ENCODE measurements at regions not wholly inside any gene's neighbourhood (a gene's known extent, or its start where the extent isn't known, plus 50 kb on each side); places are given as distances from the start of the nearest gene placed in this dataset.

- DNase-seq (ENCODE audit: low spot score in 2 of 2, unreplicated experiment in 2 of 2), result no peak
- Mint-ChIP-seq H3K27ac (no peak overlapping the region), H3K36me3 (no peaks in the 10 kb centered on the region), H3K4me1 (no peaks in the 10 kb centered on the region), H3K4me3 (no peak overlapping the region), H3K27me3 (ENCODE audit: low read depth) (peaks cover 27% of the 10 kb centered on the region), H3K9me3 (peaks cover 9% of the 10 kb centered on the region)
- no peak for TF ChIP-seq CTCF (IDR thresholded peaks at IDR 0.05; ENCODE audit: unreplicated experiment)
Measured at GRCh38 chr5:4772591-4772990, 367.5 kb upstream of the ADAMTS16 start.

- H3K4me1 Mint-ChIP-seq, result no peaks in the 10 kb centered on the region
- no peak overlapping the region for H3K4me3 Mint-ChIP-seq
- H3K27ac Mint-ChIP-seq, result no peak overlapping the region
- H3K27me3 Mint-ChIP-seq (ENCODE audit: low read depth), result peaks cover 28% of the 10 kb centered on the region
- TF ChIP-seq CTCF (IDR thresholded peaks at IDR 0.05; ENCODE audit: unreplicated experiment), result no peak
- no peak for DNase-seq (ENCODE audit: low spot score in 2 of 2, unreplicated experiment in 2 of 2)
- H3K36me3 Mint-ChIP-seq, result no peaks in the 10 kb centered on the region
- peaks cover 10% of the 10 kb centered on the region for H3K9me3 Mint-ChIP-seq
Measured at GRCh38 chr5:4773827-4774317, 366.3 kb upstream of the ADAMTS16 start.

GRCh38 chr5:4777435-4777834 is 362.7 kb upstream of the ADAMTS16 start:
- Mint-ChIP-seq H3K36me3 (no peaks in the 10 kb centered on the region), H3K4me1 (no peaks in the 10 kb centered on the region), H3K4me3 (no peak overlapping the region), H3K27ac (no peak overlapping the region), H3K27me3 (ENCODE audit: low read depth) (peaks cover 33% of the 10 kb centered on the region), H3K9me3 (peaks cover 4% of the 10 kb centered on the region)
- no peak for TF ChIP-seq CTCF (IDR thresholded peaks at IDR 0.05; ENCODE audit: unreplicated experiment)
- no peak for DNase-seq (ENCODE audit: low spot score in 2 of 2, unreplicated experiment in 2 of 2)

- H3K27ac Mint-ChIP-seq, result no peak overlapping the region
- peaks cover 17% of the 10 kb centered on the region for H3K27me3 Mint-ChIP-seq (ENCODE audit: low read depth)
- no peaks in the 10 kb centered on the region for H3K4me1 Mint-ChIP-seq
- no peak for TF ChIP-seq CTCF (IDR thresholded peaks at IDR 0.05; ENCODE audit: unreplicated experiment)
- H3K36me3 Mint-ChIP-seq, result no peaks in the 10 kb centered on the region
- H3K4me3 Mint-ChIP-seq, result no peak overlapping the region
- H3K9me3 Mint-ChIP-seq, result peaks cover 17% of the 10 kb centered on the region
- no peak for DNase-seq (ENCODE audit: low spot score in 2 of 2, unreplicated experiment in 2 of 2)
Measured at GRCh38 chr5:4780633-4781032, 359.5 kb upstream of the ADAMTS16 start.

- Mint-ChIP-seq H3K27me3 (ENCODE audit: low read depth) (peaks cover 13% of the 10 kb centered on the region), H3K36me3 (no peaks in the 10 kb centered on the region), H3K9me3 (peaks cover 23% of the 10 kb centered on the region), H3K27ac (no peak overlapping the region), H3K4me3 (no peak overlapping the region), H3K4me1 (no peaks in the 10 kb centered on the region)
- TF ChIP-seq CTCF (IDR thresholded peaks at IDR 0.05; ENCODE audit: unreplicated experiment), result no peak
- DNase-seq (ENCODE audit: low spot score in 2 of 2, unreplicated experiment in 2 of 2), result no peak
Measured at GRCh38 chr5:4781299-4781698, 358.8 kb upstream of the ADAMTS16 start.

- no peak overlapping the region for H3K27ac Mint-ChIP-seq
- H3K36me3 Mint-ChIP-seq, result no peaks in the 10 kb centered on the region
- no peak overlapping the region for H3K4me3 Mint-ChIP-seq
- H3K4me1 Mint-ChIP-seq, result no peaks in the 10 kb centered on the region
- H3K27me3 Mint-ChIP-seq (ENCODE audit: low read depth), result peaks cover 14% of the 10 kb centered on the region
- TF ChIP-seq CTCF (IDR thresholded peaks at IDR 0.05; ENCODE audit: unreplicated experiment), result no peak
- DNase-seq (ENCODE audit: low spot score in 2 of 2, unreplicated experiment in 2 of 2), result no peak
- H3K9me3 Mint-ChIP-seq, result peaks cover 25% of the 10 kb centered on the region
Measured at GRCh38 chr5:4785971-4786370, 354.2 kb upstream of the ADAMTS16 start.
